HEK293T (cell line): ENCODE measurements at regions not wholly inside any gene's neighbourhood (a gene's known extent, or its start where the extent isn't known, plus 50 kb on each side); places are given as distances from the start of the nearest gene placed in this dataset.

ENCODE experiments used
- CTCF ChIA-PET: fragments of 350-600 bp; formaldehyde crosslinking; extraction: SDS; loops from one replicate; lab custom pipeline; 2021; ENCODE audit warnings: antibody characterized with exemption, inconsistent platforms; lab: Yijun Ruan, JAX
- POLR2A ChIA-PET: fragments of 350-600 bp; formaldehyde crosslinking; extraction: SDS; loops from one replicate; lab custom pipeline; 2020; ENCODE audit warnings: antibody characterized with exemption, inconsistent platforms; lab: Yijun Ruan, JAX
- DNase-seq: peaks from one replicate; pipeline ENCODE4 v3.0.0; 2012; ENCODE audit warnings: mixed read lengths; ENCODE audit errors: extremely low spot score
- ARNT ChIP-seq: fragments of 450-650 bp; IDR thresholded peaks from 2 replicates; pipeline ENCODE4 v1.6.1; 2017; ENCODE audit warnings: mild to moderate bottlenecking
- BHLHE40 ChIP-seq: fragments of 450-650 bp; IDR thresholded peaks from 2 replicates; pipeline ENCODE4 v1.6.1; 2016; ENCODE audit warnings: mild to moderate bottlenecking, moderate library complexity, borderline replicate concordance
- CTBP1 ChIP-seq: fragments of 450-650 bp; IDR thresholded peaks from 2 replicates; pipeline ENCODE4 v1.6.1; 2016; ENCODE audit warnings: borderline replicate concordance
- ELF4 ChIP-seq: fragments of 450-650 bp; IDR thresholded peaks from 2 replicates; pipeline ENCODE4 v1.6.1; 2017; ENCODE audit warnings: antibody characterized with exemption
- FOXA1 ChIP-seq: fragments of 450-650 bp; IDR thresholded peaks from 2 replicates; pipeline ENCODE4 v1.6.1; 2016; ENCODE audit warnings: mild to moderate bottlenecking
- FOXK2 ChIP-seq: fragments of 450-650 bp; IDR thresholded peaks from 2 replicates; pipeline ENCODE4 v1.6.1; 2016; ENCODE audit warnings: mild to moderate bottlenecking
- FOXM1 ChIP-seq: fragments of 450-650 bp; IDR thresholded peaks from 2 replicates; pipeline ENCODE4 v1.6.1; 2017; ENCODE audit warnings: mild to moderate bottlenecking, borderline replicate concordance
- HDGF ChIP-seq: fragments of 450-650 bp; IDR thresholded peaks from 2 replicates; pipeline ENCODE4 v1.6.1; 2017; ENCODE audit warnings: antibody characterized with exemption, borderline replicate concordance
- L3MBTL2 ChIP-seq: fragments of 450-650 bp; conservative IDR thresholded peaks from 2 replicates; pipeline ENCODE4 v1.6.1; 2016; ENCODE audit warnings: mild to moderate bottlenecking
- LEF1 ChIP-seq: fragments of 450-650 bp; IDR thresholded peaks from 2 replicates; pipeline ENCODE4 v1.6.1; 2017; ENCODE audit warnings: mild to moderate bottlenecking, borderline replicate concordance
- NFRKB ChIP-seq: fragments of 450-650 bp; IDR thresholded peaks from 2 replicates; pipeline ENCODE4 v1.6.1; 2016; ENCODE audit warnings: mild to moderate bottlenecking, moderate library complexity
- PKNOX1 ChIP-seq: fragments of 450-650 bp; IDR thresholded peaks from 2 replicates; pipeline ENCODE4 v1.6.1; 2016
- SP1 ChIP-seq: fragments of 450-650 bp; IDR thresholded peaks from 2 replicates; pipeline ENCODE4 v1.6.1; 2017
- SUZ12 ChIP-seq: fragments of 450-650 bp; IDR thresholded peaks from 2 replicates; pipeline ENCODE4 v1.6.1; 2016; ENCODE audit warnings: mild to moderate bottlenecking
- TARDBP ChIP-seq: fragments of 450-650 bp; IDR thresholded peaks from 2 replicates; pipeline ENCODE4 v1.6.1; 2016
- ZNF384 ChIP-seq: fragments of 450-650 bp; IDR thresholded peaks from 2 replicates; pipeline ENCODE4 v1.6.1; 2016

GRCh38 chr11:91969486-91969885 lies 255.1 kb upstream of the FAT3 start:
- no peak for DNase-seq
- no peak for TF ChIP-seq FOXK2
- TF ChIP-seq NFRKB: no peak
- TF ChIP-seq LEF1: no peak
- no peak for TF ChIP-seq SP1
- TF ChIP-seq HDGF: no peak
- POLR2A ChIA-PET: no interaction called here
- CTCF ChIA-PET: no interaction called here

DNA sequence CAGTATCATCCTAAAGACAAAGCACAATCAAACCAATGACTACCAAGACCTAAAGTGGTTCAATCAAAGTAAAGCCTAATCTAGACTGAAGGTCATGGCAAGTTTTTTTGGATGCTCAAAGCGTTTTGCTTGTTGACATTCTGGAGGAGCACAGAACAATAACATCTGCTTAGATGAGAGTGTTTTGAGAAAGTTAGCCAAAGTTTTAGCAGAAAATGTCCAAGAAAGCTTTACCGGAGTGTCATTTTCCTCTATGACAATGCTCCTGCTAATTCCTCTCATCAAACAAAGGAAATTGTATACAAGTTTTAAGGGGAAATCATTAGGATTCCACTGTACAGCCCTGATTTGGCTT lies 256.9 kb upstream of the FAT3 start:
- CTCF ChIA-PET: no interaction called here
- TF ChIP-seq CTBP1 (no peak), FOXK2 (no peak)
- DNase-seq: no peak
- POLR2A ChIA-PET: no interaction called here

DNA sequence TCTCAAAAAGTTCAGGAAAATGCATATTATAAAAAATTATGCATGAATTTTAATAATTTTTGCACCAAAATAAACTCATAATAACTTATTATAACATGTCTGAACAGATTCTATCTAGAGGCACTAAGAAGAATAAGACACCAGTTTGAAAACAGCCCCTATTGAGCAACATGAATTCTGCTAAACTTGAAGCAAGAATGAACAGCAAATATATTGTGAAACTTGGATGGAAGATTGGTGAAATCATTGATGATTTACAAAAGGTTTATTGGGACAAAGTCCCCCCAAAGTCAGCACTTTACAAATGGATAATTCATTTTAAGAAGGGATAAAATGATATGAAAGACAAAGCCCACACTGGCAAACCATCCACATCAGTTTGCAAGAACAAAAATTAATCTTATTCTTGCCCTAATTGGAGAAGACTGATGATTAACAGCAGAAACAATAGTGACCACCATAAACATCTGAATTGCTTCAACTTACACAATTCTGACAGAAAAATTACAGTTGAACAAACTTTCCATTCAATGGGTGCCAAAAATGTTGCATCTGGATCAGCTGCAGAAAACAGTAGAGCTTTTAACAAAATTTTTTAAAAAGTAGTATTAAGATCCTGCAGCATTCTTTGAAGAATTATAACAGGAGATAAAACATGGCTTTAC lies 257.5 kb upstream of the FAT3 start:
- CTCF ChIA-PET: no interaction called here
- DNase-seq: no peak
- TF ChIP-seq NFRKB (no peak), ELF4 (no peak), SUZ12 (no peak), HDGF (no peak), FOXM1 (no peak), L3MBTL2 (no peak), FOXK2 (no peak), BHLHE40 (no peak), ZNF384 (no peak), CTBP1 (no peak)
- POLR2A ChIA-PET: no interaction called here

GRCh38 chr11:91966368-91966767 lies 258.2 kb upstream of the FAT3 start:
- CTCF ChIA-PET: no interaction called here
- TF ChIP-seq HDGF (no peak), BHLHE40 (no peak), SP1 (no peak), CTBP1 (no peak), LEF1 (no peak), FOXA1 (no peak), NFRKB (no peak), ZNF384 (no peak), FOXK2 (no peak), ELF4 (no peak), ARNT (no peak), SUZ12 (no peak), L3MBTL2 (no peak), PKNOX1 (no peak), TARDBP (no peak), FOXM1 (no peak)
- POLR2A ChIA-PET: no interaction called here

GRCh38 chr11:91960770-91961169 lies 263.8 kb upstream of the FAT3 start:
- TF ChIP-seq LEF1 (no peak), FOXK2 (no peak), ARNT (no peak), HDGF (no peak), NFRKB (no peak), FOXA1 (no peak), TARDBP (no peak), ELF4 (no peak), ZNF384 (no peak)
- CTCF ChIA-PET: no interaction called here
- POLR2A ChIA-PET: no interaction called here
- no peak for DNase-seq

More at GRCh38 chr11:91966368-91966767, 258.2 kb upstream of the FAT3 start:
- DNase-seq: no peak

DNA sequence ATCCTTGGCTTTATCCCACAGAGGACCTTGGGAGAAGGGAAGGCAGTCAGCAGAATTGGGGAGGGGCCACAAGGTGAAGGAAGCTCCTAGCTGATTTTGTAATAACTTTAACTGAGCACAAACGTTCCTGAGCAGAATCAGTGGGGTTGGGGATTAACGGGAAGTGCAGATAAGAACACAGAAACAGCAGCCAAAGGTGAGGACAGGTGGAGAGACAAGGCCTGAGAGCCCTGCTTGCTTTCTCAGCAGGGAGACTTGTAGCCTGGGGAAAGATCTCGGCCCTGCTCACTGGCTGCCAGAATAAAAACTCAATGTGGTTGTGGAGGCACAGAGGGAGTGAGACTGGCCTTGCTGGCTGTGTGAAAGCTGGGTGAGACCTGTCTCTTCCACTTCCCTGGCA lies 265.2 kb upstream of the FAT3 start:
- TF ChIP-seq ARNT (no peak), TARDBP (no peak), FOXM1 (no peak), ZNF384 (no peak), ELF4 (no peak), CTBP1 (no peak), PKNOX1 (no peak), SP1 (no peak), FOXA1 (no peak), FOXK2 (no peak), NFRKB (no peak), HDGF (no peak), L3MBTL2 (no peak), SUZ12 (no peak), LEF1 (no peak), BHLHE40 (no peak)
- CTCF ChIA-PET: no interaction called here
- POLR2A ChIA-PET: no interaction called here
- DNase-seq: no peak

DNA sequence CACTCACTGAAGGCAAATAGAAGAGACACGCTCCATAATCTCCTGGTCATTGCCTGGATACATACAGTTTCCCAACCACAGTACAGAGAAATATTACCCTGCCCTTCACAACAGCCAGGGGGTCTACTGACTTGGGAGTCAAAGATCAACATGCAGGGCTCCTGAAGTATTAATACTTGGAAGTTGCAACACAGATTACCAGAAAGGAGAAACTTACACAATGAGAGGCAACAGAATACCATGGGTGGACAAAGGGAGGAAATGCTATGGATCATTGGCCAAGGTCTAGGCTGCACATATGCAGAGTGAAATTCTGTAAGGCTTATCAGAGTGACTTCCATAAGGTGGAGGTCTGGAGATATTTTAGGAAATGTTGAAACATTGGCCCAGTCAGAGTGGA lies 267.9 kb upstream of the FAT3 start:
- POLR2A ChIA-PET: no interaction called here
- no peak for DNase-seq
- CTCF ChIA-PET: no interaction called here
- TF ChIP-seq FOXK2: no peak
- no peak for TF ChIP-seq SUZ12
- no peak for TF ChIP-seq FOXM1
- TF ChIP-seq ELF4: no peak
- TF ChIP-seq SP1: no peak
- TF ChIP-seq PKNOX1: no peak
- TF ChIP-seq TARDBP: no peak
- no peak for TF ChIP-seq LEF1
- no peak for TF ChIP-seq L3MBTL2
- TF ChIP-seq CTBP1: no peak
- no peak for TF ChIP-seq HDGF
